Hippocampal formation (tissue), 2 donors: ENCODE measurements at regions not wholly inside any gene's neighbourhood (a gene's known extent, or its start where the extent isn't known, plus 50 kb on each side); places are given as distances from the start of the nearest gene placed in this dataset.
A peak's percentile ranks its signal among the peaks of the same experiment; 100 is the strongest.

Source experiments
- DNase-seq, 2 donors: peaks; one replicate each; lab custom pipeline; 2025; lab: John Stamatoyannopoulos, UW

DNA sequence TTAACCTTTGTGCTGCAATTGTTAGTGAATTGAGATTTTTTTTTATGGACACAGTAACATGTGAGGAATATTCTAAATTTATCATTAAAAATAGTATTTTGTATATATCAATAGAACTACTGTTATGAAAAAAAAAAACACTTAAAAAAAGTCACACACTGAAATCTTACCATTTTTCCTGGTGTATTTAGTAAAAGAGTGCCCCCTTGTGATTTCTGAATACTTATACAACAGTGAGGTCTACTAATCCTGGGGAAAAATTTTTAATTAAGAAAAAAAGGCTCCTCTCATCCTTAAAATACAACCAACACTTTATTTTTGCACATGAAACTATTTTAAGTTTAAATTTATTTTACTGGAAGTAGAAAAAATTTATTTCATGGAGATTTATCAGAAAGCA is 56.4 kb upstream of the SPOCK3 start:
- peak in 1 of 2 donors; percentile 47 for DNase-seq

DNA sequence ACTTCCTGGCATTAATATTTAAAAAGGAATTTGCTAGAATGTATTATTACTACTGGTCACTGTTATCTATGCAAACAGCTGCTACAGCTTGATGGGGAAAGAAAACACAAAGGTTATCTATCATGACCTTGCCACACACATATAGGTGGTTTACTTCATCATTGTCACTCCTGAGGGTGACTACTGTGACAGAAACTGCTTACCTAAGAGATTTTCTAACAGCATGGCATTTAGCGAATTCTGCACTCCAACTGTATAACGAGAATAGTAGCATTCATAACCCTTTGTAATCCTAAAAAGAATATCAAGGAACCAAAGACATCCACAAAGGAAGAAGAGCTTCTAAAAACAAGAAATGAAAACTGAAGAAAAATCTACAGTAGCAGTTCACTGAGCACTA is 74.6 kb upstream of the SPOCK3 start:
- DNase-seq: no peak

DNA sequence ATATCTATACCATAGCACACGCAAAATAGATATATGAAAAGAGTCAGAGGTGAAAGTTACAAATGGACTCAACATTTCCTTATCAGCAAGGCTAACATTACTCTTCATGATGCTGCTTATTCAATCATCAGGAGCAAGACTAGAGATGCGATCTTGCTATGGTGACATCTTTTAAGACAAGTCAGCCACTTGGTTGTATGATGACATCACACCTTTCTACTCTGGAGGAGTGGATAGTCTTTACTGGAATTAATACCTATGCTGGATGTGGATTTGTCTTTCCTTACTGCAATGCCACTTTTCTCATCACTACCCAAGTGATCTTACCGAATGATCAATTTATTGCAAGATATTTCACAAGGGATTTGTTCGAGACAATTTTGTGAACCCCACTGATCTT is 87.0 kb upstream of the SPOCK3 start:
- no peak for DNase-seq

DNA sequence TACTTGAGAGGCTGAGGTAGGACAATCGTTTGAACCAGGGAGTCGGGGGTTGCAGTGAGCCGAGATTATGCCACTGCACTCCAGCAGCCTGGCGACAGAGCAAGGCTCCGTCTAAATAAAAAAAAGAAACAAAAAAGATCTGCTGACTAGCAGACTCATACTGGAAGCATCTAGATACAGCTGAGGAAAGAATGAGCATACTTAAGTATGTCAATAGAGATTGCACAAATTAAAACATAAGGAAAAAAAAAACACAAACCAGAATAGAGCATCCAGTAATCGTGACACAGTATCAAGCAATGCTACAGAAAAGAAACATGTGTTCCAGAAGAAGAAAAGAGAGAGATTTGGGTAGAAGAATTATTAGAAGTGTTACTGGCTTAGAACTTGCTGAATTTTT is 105.5 kb upstream of the SPOCK3 start:
- DNase-seq: no peak

DNA sequence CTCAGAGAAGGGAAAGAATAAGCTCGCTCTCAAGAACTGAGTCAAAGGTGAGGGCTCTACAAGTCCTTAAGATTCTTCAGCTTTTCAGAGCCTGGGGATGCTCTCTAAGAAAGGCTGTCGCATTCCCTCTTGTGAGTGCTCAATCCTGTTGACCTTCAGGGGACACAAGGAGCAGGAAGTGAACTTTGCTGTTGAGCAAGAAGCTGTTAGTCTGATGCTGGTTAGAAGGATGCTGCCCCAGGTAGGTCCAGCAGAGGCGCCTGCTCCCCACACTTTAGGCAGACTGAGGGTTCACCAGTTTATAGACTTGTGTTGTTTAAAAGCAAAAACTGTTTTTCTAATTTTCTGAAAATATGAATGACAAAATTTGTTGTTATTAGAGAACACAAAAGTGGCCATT is 125.4 kb upstream of the SPOCK3 start:
- DNase-seq: no peak

DNA sequence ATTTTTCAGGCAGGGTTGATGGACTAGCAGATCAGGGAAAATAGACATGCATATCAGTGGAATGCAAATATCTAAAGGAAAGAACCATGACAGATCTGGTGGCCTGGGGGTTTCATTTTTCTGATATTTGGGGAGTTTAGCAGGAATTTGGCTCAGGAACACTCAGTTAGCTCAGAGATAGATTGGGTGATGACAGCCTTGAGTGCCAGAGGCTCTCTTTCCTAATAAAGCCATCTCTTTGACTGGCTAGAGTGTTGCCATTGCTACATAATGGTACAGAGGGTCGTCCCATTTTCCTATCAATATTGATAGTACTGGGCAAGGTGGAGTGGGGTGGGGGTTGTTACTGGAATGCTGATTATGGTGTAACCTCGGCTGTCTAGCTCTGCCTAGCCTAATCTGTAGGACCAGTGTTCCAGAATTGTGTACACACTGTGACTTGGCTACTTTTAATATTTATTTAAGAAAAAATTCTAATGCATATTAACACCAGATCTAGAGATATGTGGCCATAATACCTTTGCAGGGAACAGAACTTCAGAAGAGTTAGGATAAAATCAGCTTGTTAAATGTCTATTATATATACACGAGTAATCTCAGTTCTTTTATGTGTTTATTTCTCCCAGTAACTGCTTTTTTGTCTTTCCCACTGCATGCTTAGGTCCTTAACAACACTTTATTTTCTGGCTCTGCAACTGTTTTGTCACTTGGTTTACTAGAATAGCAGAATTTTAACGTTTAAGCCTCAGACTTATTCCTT is 145.0 kb upstream of the SPOCK3 start:
- DNase-seq: no peak

DNA sequence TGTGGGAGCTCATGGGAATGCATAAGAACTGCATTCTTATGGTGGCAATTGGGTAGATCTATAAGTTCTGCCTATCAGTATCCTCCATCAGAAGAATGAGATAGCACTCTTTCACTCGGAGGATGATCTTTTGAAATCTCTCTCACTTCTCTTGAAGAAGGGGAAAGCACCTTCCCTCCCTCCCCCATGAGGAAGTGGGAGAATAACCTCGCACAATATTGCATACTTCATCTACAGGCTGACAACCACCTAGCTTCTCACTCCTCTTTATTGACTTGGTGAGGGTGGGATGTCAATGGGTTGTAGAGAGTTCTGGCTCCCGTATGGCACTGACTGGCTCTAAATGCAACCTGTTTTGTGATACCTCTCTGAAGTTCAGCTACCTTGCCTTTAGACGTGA is 146.7 kb upstream of the SPOCK3 start:
- no peak for DNase-seq

DNA sequence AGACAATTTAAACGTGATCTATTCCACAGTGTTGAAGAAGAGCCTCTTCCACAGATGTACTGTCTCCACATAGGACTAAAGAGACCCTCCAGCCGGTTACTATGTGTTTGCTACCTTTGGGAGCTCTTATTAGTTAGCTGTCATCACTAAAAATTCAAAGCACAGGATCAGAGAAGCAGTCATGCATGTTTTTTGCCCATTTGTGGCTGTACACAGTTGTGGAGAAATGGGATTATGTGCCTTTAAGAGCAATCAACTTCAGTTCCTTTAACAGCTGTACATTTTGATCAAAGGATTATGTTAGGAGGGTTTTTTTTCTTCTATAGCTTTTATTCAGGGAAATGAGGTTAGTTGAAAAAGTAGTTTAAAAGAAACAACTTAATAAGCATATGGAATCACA is 149.0 kb upstream of the SPOCK3 start:
- DNase-seq: no peak

DNA sequence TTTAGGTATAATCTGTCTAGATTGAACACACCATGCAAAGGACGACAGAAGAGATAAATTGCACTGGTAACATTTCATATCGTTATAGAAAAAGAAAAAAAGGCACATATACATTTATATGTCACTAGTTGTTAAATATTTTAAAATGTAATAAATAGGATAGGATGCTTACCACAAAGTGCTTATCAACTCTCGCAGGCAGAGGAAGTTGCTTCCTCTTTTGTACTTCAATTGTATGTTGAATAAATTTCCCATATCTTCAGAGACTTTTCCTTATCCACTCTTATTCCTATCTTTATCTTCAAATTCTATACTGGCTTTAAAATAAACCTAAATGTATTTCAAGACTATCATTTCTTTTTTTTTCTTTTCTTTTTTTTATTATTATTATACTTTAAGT is 163.3 kb upstream of the SPOCK3 start:
- no peak for DNase-seq

DNA sequence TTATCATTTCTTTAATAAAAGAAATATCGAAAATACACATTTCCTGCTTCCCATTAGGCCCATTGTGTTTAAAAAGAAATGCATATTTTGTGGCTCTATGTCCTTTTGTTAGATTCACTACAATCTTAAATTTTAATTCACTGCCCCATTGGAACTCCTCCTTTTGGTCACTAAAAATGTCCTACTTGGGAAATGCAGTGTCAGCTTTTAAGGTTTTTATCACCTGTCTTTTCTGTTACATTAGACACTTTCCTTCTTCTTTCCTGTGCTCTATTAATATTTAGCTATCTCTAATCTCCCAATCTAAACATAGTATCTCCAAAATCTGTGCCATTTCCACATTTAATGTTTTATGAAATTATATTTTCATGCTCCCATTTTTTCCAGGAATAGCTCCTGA is 164.9 kb upstream of the SPOCK3 start:
- no peak for DNase-seq

DNA sequence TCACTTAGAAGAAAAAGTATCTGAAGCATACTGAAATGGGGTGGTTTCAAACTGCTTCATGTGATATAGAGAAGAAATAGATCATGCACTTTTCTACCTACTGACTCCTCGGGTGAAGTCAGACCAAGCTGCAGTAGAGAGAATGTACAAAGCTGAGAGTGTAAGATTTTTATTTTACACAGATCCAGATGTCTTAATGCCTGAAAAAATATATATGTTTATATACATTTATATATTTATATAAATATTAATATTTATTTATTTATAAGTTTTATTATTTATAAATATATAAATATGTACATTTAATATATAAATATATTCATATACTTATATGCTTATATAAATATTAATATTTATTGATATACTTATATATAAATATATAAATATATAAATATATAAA is 171.9 kb upstream of the SPOCK3 start:
- no peak for DNase-seq

DNA sequence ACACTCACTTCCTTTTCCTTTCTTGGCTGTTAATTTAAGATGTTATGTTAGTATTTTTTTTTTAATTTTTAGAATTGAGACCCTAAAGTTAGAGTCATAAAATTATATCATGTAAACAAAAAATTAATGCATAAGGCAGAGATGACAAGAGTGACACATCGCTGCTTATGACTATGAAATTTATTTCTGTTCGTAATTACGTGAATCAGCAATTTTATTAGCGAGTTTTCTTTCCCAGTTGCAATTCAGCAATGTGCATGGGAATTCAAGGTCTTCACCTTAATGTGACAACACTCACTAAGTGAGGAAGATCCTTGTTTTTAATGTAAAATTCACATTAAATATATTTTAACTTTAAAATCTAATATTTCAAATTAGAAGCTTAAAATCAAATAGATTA is 181.2 kb upstream of the SPOCK3 start:
- DNase-seq: no peak

DNA sequence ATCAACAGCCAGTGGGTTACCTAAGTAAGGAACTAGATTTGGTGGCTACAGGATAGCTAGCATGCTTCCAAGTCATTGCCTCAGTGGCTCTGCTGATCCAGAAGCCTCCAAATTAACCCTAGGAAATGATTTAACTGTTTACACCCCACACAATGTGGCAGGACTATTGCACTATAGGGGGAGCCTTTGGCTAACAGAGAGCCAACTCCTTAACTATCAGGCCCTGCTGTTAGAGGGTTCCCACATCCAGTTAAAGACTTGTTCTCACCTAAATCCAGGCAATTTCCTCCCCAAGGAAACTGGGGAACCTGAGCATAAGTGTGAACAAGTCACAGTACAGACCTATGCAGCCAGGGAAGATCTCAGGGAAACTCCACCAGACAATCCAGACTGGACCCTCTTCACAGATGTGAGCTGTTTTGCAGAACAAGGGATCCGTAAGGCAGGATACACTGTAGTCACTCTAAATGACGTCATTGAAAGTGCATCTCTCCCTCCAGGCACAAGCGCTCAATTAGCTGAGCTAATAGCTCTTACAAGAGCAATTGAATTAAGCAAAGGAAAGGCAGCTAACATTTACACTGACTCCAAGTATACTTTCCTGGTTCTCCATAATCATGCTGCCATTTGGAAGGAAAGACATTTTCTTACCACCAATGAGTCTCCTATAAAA is 185.3 kb upstream of the SPOCK3 start:
- DNase-seq: no peak

DNA sequence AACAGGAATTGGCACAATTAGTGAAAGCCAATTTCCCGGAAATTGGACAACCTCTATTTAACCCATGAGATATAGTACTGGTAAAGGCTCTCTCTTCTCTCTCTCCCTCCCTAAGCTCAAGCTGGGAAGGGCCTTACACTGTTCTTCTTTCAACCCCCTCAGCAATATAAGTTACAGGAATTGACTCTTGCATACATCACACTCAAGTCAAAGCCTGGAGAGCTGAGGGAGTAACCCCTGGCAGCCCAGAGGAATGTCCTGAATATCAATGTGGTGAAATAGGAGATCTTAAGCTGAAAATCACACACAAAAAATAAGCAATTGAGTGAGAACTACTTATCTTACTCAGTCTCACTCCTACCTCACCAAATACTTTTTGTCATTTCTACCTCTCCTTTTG is 186.9 kb upstream of the SPOCK3 start:
- DNase-seq: no peak

DNA sequence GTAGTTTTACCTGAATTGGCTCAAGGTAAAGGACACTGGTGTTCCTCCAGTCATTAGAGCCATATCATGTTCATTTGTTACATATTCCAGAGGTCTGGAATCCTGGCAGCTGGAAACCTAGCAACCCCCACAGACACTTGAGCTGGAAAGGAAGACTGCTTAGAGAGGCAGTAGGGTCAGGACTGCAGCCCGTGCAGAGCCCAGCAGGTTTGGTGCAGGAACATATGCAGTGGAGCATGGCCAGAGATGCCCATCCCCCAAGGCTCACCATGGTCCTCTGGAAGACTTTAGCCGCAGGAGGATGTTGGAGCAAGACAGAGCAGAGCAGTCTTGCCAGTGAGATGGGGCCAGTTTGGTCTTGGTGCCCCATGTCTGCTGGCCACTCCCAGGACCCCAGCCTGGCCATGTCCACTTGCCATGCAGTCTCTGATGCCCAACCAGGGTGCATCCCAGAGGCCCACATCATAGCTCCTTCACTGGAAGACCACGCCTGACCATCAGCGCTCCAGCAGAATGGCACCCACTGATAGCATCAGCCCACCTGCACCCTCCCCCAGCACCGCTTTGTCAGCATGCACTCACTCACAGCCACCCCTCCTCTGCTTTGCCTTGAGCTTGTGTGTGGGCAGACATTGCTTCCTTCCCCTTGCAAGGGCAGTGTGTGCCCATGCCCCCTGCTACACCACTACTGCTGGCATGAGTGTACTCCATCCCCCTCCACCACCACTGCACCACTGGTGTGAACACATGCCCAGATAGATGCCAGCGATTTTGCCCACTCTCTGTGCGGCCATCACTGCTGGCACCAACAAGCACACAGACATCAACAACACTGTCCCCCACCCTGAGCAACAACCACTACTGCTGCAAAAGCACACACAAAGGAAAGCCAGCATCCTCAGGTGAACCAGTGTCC is 190.3 kb upstream of the SPOCK3 start:
- DNase-seq: no peak

DNA sequence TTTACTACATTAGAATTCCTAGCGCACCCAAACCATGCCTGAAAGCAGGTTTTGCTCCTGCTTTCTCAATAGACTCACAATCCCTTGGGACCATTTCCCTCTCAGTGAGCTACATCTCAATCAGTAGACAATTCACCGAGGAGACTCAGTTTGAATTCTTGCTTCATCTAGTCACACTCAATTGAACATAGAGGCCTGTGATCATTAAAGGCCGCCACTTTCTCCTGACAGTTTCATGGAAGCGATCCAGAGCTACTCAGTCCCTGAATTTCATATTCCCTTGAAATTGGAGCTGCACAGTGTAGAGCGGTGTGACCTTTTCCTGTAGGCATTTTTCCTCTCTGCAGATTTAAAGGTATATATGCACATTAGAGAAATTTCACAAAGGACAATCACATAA is 193.9 kb upstream of the SPOCK3 start:
- DNase-seq: no peak

DNA sequence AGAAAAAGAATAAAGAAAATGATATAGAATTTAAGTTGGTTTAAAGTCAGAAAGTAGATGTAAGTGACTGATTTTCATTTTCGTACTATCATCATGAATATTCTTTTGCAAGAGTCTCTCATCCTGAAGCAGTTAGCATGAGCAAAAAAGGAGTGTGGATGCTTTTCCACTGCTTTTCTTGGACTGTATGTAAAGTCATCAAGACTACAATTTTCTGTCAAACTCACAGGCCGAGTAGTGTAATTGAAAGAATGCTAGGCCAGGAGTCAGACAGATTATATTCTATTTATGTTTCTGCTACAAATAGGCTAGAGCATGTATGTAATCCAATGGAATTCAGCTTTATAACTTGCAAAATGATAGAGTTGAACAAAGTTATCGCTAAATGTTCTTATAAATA is 197.1 kb upstream of the SPOCK3 start:
- DNase-seq: no peak

DNA sequence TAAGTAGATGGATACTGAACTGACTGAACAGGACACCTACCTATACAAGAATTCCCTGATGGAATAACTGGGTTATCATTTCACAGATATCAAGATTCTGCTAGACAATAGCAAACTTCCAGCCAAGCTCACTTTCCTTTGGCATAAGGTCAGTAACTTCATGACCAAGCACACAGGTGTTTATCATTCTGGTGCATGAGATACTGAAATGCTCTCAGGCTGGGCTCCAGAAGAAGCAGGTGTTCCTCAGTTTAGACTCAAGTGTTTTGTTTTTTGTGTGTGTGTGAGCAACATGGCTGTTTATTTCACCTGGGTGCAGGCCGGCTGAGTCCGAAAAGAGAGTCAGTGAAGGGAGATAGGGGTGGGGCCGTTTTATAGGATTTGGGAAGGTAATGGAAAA is 201.5 kb upstream of the SPOCK3 start:
- DNase-seq: no peak

DNA sequence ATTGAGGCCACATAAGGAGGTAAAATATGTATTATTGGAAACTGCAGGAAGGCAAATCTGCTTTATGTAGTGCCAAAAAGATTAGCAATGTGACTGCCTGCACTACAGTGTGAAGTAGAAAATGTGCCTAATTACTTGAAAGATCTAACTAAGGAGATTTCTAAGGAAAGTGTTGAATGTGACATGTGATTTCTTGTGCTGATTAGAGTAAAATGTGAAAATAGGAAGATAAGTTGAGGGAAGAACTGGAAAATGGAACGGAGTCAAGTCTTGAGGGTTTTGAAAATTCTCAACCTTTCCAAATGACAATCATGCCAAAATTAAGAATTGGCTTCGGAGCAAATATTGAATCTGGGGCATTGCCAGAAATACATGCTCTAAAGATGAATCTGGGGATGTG is 209.5 kb upstream of the SPOCK3 start:
- DNase-seq: no peak

DNA sequence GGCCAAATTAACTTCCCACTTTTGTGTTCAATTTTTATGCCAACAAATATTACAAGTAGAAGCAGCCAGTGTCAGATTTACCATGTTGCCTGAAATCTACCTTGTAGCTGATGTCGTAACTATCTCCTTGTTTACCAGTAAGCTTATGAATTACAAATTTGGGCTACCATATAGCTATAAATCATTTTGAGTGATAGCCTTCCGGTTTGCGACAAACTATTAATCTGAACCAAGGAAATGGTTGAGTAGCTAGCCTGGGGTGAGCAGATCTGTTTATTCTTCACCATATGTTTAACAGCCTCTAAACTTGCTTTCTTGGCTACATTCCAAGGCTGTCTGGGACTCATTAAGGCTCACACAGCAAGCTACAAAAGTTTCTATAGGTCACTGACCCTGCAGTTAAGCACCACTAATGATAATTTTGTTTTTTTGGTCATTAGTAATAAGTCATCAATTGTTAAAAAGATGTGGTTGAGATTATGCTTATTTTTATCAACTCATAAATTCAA is 218.7 kb upstream of the SPOCK3 start:
- no peak for DNase-seq

DNA sequence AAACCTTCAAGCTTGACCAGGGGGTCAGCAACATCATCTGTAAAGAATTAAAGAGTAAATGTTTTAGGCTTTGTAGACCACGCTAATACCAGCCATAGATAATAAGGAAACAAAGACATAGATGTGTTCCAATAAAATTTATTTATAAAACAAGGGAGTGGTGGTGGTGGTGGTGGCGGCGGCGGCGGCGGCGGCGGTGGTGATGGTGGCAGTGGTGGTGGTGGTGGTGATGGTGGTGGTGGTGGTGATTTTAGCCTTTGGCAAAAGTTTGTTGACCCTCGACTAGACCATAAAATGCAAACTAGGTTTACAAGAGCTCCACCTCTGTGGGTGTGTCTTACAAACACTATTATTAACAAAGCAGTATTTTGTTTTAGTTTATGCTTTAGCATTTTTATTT is 222.3 kb upstream of the SPOCK3 start:
- DNase-seq: no peak

DNA sequence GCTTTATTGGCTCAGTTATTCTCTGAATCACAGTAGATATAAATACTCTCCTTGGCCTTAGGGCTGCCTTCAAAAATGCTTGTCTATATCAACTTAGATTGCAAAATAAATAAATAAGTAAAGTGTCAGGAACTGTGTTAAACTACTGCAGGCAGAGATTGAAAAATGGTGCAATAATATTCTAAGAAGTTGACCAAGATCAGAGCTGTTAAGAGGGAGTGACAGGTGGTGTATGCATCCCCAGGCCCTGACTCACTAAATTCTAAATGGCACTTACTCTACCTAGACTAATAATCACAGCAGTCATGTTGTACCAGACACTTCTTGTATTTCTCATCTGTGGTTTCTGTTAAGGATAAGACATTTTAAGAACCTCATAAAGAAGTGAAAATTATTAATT is 235.1 kb upstream of the SPOCK3 start:
- no peak for DNase-seq

DNA sequence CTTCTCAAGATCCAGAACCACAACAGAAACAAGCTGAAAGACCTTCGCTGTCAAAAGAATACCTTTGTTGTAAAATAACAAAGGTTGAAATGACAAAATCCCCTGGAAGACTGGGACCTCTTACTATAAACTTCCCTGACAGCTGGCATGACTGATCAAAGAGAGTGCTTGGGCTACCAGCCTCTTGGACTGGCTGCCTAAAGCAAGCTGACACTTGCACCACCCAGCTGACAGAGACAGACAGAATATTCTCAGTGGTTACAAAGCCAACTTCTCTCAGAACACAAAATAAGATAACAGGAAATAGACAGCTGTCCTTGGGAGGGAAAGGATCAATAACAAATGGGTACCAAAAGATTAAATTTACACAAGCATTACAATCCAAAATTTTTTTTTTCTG is 241.7 kb upstream of the SPOCK3 start:
- no peak for DNase-seq
